ENCODE measurements at regions not wholly inside any gene's neighbourhood (a gene's known extent, or its start where the extent isn't known, plus 50 kb on each side); places are given as distances from the start of the nearest gene placed in this dataset.
A peak's percentile ranks its signal among the peaks of the same experiment; 100 is the strongest.

DNA sequence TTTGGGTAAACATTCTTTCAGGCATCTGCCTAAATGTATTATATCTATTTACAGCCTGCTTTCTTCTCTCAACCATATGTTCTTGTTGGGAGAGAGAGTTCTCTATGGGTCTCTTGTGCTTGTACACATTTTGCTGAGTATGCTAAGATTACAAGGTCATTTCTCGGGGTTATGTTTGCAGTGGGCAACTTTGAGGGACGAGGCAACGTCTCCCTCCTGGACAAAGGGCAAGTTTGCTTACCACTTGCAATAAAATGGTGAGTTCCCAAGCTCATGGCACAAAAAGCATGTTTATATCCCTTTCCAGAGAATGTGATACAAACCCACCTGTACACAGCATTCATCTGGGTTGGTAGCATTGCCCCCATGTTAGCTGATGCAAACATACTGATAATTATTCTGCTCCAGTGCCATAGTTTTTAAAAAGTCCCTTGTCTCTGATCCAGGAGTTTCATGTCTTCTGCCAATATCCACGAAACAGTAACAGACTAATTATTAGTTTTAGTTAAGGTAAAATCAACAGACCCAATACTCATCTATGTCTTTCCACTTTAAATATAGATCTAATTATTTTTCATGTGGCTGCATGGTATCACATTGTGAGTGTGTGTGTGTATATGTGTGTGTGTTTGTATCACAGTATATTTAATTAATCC is 84.2 kb upstream of the MAPK4 start:
- DNase-seq = no peak

GRCh38 chr18:50492097-50492496 is 67.8 kb upstream of the MAPK4 start:
- DNase-seq = no peak

DNA sequence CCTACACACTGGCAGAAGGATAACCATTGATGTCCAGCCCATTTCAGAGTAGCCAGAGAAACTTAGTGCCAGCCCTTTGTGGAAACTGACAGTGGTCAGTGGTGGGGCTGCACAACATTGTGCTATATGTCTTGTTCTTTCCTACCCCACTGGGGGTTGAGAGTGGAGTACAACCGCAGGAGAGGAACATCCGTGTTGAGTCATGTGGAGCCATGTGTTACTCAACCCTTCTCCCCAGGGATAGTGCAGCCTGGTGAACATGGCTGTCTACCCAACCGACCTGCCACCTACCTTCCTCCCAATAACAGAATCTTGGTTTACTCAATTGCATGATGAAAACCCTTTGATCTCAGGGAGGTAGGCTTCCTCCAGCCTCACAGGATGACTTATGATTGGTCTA is 65.3 kb upstream of the MAPK4 start:
- no peak for DNase-seq

GRCh38 chr18:50506362-50506761 is 53.5 kb upstream of the MAPK4 start:
- DNase-seq = no peak

DNA sequence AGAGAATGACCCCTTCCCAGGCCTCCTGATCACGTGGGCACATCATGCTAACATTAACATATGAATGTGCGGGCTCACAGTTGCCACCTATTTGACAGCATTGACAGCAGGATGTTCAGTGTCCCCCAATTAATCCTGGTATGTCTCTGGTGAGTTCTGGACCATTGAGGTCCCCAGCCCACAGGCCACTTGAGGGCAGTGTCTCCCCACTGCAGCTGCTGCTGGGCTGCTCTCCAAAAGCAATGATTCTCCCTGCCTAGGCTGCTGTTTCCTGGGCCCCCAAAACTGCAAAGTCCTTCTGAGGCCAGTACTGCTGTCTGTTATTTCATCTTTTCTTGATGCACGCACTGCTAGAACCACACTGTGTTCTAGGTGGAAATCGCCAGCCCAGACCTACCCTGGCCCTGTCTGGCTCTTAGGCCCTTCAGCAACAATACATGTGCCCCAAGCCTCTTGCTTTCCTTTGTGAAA is 52.7 kb upstream of the MAPK4 start:
- peak in 31 of 51 donors; percentile 2 to 62 (median 25) for DNase-seq

DNA sequence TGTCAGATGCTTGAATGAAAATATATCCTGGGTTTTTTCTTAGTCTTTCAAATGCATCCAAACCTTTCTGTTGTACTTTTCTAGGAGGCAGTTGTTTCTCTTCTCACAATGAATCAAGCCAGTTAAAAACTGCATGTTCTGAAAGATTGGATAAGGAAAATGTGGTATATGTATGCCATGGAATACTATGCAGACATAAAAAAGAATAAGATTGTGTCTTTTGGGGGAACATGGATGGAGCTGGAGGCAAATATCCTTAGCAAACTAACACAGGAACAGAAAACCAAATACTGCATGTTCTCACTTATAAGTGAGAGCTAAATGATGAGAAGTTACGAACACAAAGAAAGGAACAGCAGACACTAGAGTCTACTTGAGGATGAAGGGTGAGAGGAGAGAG is 51.7 kb upstream of the MAPK4 start:
- DNase-seq = no peak

- DNase-seq = peak in 11 of 51 donors; percentile 2 to 40 (median 14)
Measured at GRCh38 chr18:50509012-50509411, 50.9 kb upstream of the MAPK4 start.
